ENCODE measurements at regions not wholly inside any gene's neighbourhood (a gene's known extent, or its start where the extent isn't known, plus 50 kb on each side); places are given as distances from the start of the nearest gene placed in this dataset.

GRCh38 chr15:23750179-23750578 lies 63.1 kb upstream of the NDN start:
- Histone ChIP-seq H3K4me3 (ENCODE audit: low read depth, low read length) (no peak overlapping the region), H3K27me3 (ENCODE audit: control insufficient read depth, insufficient read depth, low read length) (no peaks in the 10 kb centered on the region), H3K27ac (ENCODE audit: low read depth, low read length) (no peak overlapping the region), H3K36me3 (ENCODE audit: control insufficient read depth, insufficient read depth, low read length) (no peaks in the 10 kb centered on the region), H3K4me1 (ENCODE audit: control insufficient read depth, insufficient read depth, low read length) (no peaks in the 10 kb centered on the region), H3K9me3 (ENCODE audit: control insufficient read depth, insufficient read depth, low read length) (peaks cover 1% of the 10 kb centered on the region)
- no peak for DNase-seq (ENCODE audit: low read depth in 4 of 6, low spot score in 6 of 6)
- 89% methylated on average over 1 of the region's 4 CpGs for WGBS (ENCODE audit: insufficient coverage)

GRCh38 chr15:23750776-23751175 lies 63.7 kb upstream of the NDN start:
- H3K27ac ChIP-seq (ENCODE audit: low read depth, low read length), result no peak overlapping the region
- WGBS (ENCODE audit: insufficient coverage), result no CpG with 5 or more reads among the region's 1 CpG
- DNase-seq (ENCODE audit: low read depth in 4 of 6, low spot score in 6 of 6), result no peak
- no peak overlapping the region for H3K4me3 ChIP-seq (ENCODE audit: low read depth, low read length)
- no peaks in the 10 kb centered on the region for H3K36me3 ChIP-seq (ENCODE audit: control insufficient read depth, insufficient read depth, low read length)
- H3K27me3 ChIP-seq (ENCODE audit: control insufficient read depth, insufficient read depth, low read length), result no peaks in the 10 kb centered on the region
- H3K9me3 ChIP-seq (ENCODE audit: control insufficient read depth, insufficient read depth, low read length), result peaks cover 1% of the 10 kb centered on the region
- no peaks in the 10 kb centered on the region for H3K4me1 ChIP-seq (ENCODE audit: control insufficient read depth, insufficient read depth, low read length)

- H3K27me3 ChIP-seq (ENCODE audit: control insufficient read depth, insufficient read depth, low read length), result no peaks in the 10 kb centered on the region
- H3K36me3 ChIP-seq (ENCODE audit: control insufficient read depth, insufficient read depth, low read length), result no peaks in the 10 kb centered on the region
- peaks cover 1% of the 10 kb centered on the region for H3K9me3 ChIP-seq (ENCODE audit: control insufficient read depth, insufficient read depth, low read length)
- H3K4me3 ChIP-seq (ENCODE audit: low read depth, low read length), result no peak overlapping the region
- no peak overlapping the region for H3K27ac ChIP-seq (ENCODE audit: low read depth, low read length)
- 83% methylated on average over 2 of the region's 2 CpGs for WGBS (ENCODE audit: insufficient coverage)
- no peak for DNase-seq (ENCODE audit: low read depth in 4 of 6, low spot score in 6 of 6)
- H3K4me1 ChIP-seq (ENCODE audit: control insufficient read depth, insufficient read depth, low read length), result no peaks in the 10 kb centered on the region
Measured at GRCh38 chr15:23753248-23753647, 66.1 kb upstream of the NDN start.

GRCh38 chr15:23758891-23759290 lies 71.8 kb upstream of the NDN start:
- DNase-seq (ENCODE audit: low read depth in 4 of 6, low spot score in 6 of 6), result no peak
- no peaks in the 10 kb centered on the region for H3K9me3 ChIP-seq (ENCODE audit: control insufficient read depth, insufficient read depth, low read length)
- no peak overlapping the region for H3K27ac ChIP-seq (ENCODE audit: low read depth, low read length)
- H3K4me3 ChIP-seq (ENCODE audit: low read depth, low read length), result no peak overlapping the region
- no peaks in the 10 kb centered on the region for H3K36me3 ChIP-seq (ENCODE audit: control insufficient read depth, insufficient read depth, low read length)
- H3K4me1 ChIP-seq (ENCODE audit: control insufficient read depth, insufficient read depth, low read length), result peaks cover 3% of the 10 kb centered on the region
- WGBS (ENCODE audit: insufficient coverage), result no CpG with 5 or more reads among the region's 7 CpGs
- H3K27me3 ChIP-seq (ENCODE audit: control insufficient read depth, insufficient read depth, low read length), result no peaks in the 10 kb centered on the region

- 26% methylated on average over 3 of the region's 4 CpGs for WGBS (ENCODE audit: insufficient coverage)
- H3K4me1 ChIP-seq (ENCODE audit: control insufficient read depth, insufficient read depth, low read length), result peaks cover 3% of the 10 kb centered on the region
- H3K9me3 ChIP-seq (ENCODE audit: control insufficient read depth, insufficient read depth, low read length), result no peaks in the 10 kb centered on the region
- H3K4me3 ChIP-seq (ENCODE audit: low read depth, low read length), result no peak overlapping the region
- H3K36me3 ChIP-seq (ENCODE audit: control insufficient read depth, insufficient read depth, low read length), result no peaks in the 10 kb centered on the region
- no peak overlapping the region for H3K27ac ChIP-seq (ENCODE audit: low read depth, low read length)
- DNase-seq (ENCODE audit: low read depth in 4 of 6, low spot score in 6 of 6), result peak in 2 of 6 donors; percentile 1 to 70
- no peaks in the 10 kb centered on the region for H3K27me3 ChIP-seq (ENCODE audit: control insufficient read depth, insufficient read depth, low read length)
Measured at GRCh38 chr15:23760024-23760423, 72.9 kb upstream of the NDN start.

- peak in 2 of 6 donors; percentile 5 to 72 for DNase-seq (ENCODE audit: low read depth in 4 of 6, low spot score in 6 of 6)
- no peaks in the 10 kb centered on the region for H3K36me3 ChIP-seq (ENCODE audit: control insufficient read depth, insufficient read depth, low read length)
- H3K4me1 ChIP-seq (ENCODE audit: control insufficient read depth, insufficient read depth, low read length), result peaks cover 3% of the 10 kb centered on the region
- H3K9me3 ChIP-seq (ENCODE audit: control insufficient read depth, insufficient read depth, low read length), result no peaks in the 10 kb centered on the region
- H3K27me3 ChIP-seq (ENCODE audit: control insufficient read depth, insufficient read depth, low read length), result no peaks in the 10 kb centered on the region
- H3K27ac ChIP-seq (ENCODE audit: low read depth, low read length), result no peak overlapping the region
- 49% methylated on average over 2 of the region's 6 CpGs for WGBS (ENCODE audit: insufficient coverage)
- no peak overlapping the region for H3K4me3 ChIP-seq (ENCODE audit: low read depth, low read length)
Measured at GRCh38 chr15:23761386-23761785, 74.3 kb upstream of the NDN start.

- Histone ChIP-seq H3K36me3 (ENCODE audit: control insufficient read depth, insufficient read depth, low read length) (no peaks in the 10 kb centered on the region), H3K9me3 (ENCODE audit: control insufficient read depth, insufficient read depth, low read length) (no peaks in the 10 kb centered on the region), H3K27me3 (ENCODE audit: control insufficient read depth, insufficient read depth, low read length) (no peaks in the 10 kb centered on the region), H3K4me3 (ENCODE audit: low read depth, low read length) (no peak overlapping the region), H3K4me1 (ENCODE audit: control insufficient read depth, insufficient read depth, low read length) (peaks cover 3% of the 10 kb centered on the region), H3K27ac (ENCODE audit: low read depth, low read length) (no peak overlapping the region)
- peak in 2 of 6 donors; percentile 16 to 93 for DNase-seq (ENCODE audit: low read depth in 4 of 6, low spot score in 6 of 6)
- WGBS (ENCODE audit: insufficient coverage), result 40% methylated on average over 8 of the region's 8 CpGs
Measured at GRCh38 chr15:23762026-23762425, 74.9 kb upstream of the NDN start.

- Histone ChIP-seq H3K9me3 (ENCODE audit: control insufficient read depth, insufficient read depth, low read length) (no peaks in the 10 kb centered on the region), H3K27ac (ENCODE audit: low read depth, low read length) (no peak overlapping the region), H3K4me3 (ENCODE audit: low read depth, low read length) (no peak overlapping the region), H3K36me3 (ENCODE audit: control insufficient read depth, insufficient read depth, low read length) (no peaks in the 10 kb centered on the region), H3K4me1 (ENCODE audit: control insufficient read depth, insufficient read depth, low read length) (peaks cover 3% of the 10 kb centered on the region), H3K27me3 (ENCODE audit: control insufficient read depth, insufficient read depth, low read length) (no peaks in the 10 kb centered on the region)
- 17% methylated on average over 1 of the region's 9 CpGs for WGBS (ENCODE audit: insufficient coverage)
- DNase-seq (ENCODE audit: low read depth in 4 of 6, low spot score in 6 of 6), result peak in 4 of 6 donors; percentile 45 to 96 (median 55)
Measured at GRCh38 chr15:23763021-23763420, 75.9 kb upstream of the NDN start.

- DNase-seq (ENCODE audit: low read depth in 4 of 6, low spot score in 6 of 6), result peak in 2 of 6 donors; percentile 9 to 81
- no peak overlapping the region for H3K4me3 ChIP-seq (ENCODE audit: low read depth, low read length)
- no peaks in the 10 kb centered on the region for H3K27me3 ChIP-seq (ENCODE audit: control insufficient read depth, insufficient read depth, low read length)
- peaks cover 3% of the 10 kb centered on the region for H3K4me1 ChIP-seq (ENCODE audit: control insufficient read depth, insufficient read depth, low read length)
- H3K36me3 ChIP-seq (ENCODE audit: control insufficient read depth, insufficient read depth, low read length), result no peaks in the 10 kb centered on the region
- no peaks in the 10 kb centered on the region for H3K9me3 ChIP-seq (ENCODE audit: control insufficient read depth, insufficient read depth, low read length)
- no peak overlapping the region for H3K27ac ChIP-seq (ENCODE audit: low read depth, low read length)
- WGBS (ENCODE audit: insufficient coverage), result 78% methylated on average over 2 of the region's 3 CpGs
Measured at GRCh38 chr15:23764306-23764705, 77.2 kb upstream of the NDN start.

- Histone ChIP-seq H3K9me3 (ENCODE audit: control insufficient read depth, insufficient read depth, low read length) (no peaks in the 10 kb centered on the region), H3K4me3 (ENCODE audit: low read depth, low read length) (no peak overlapping the region), H3K27ac (ENCODE audit: low read depth, low read length) (no peak overlapping the region), H3K36me3 (ENCODE audit: control insufficient read depth, insufficient read depth, low read length) (no peaks in the 10 kb centered on the region), H3K4me1 (ENCODE audit: control insufficient read depth, insufficient read depth, low read length) (peaks cover 3% of the 10 kb centered on the region), H3K27me3 (ENCODE audit: control insufficient read depth, insufficient read depth, low read length) (no peaks in the 10 kb centered on the region)
- 80% methylated on average over 1 of the region's 4 CpGs for WGBS (ENCODE audit: insufficient coverage)
- peak in 1 of 6 donors; percentile 1 for DNase-seq (ENCODE audit: low read depth in 4 of 6, low spot score in 6 of 6)
Measured at GRCh38 chr15:23764716-23765115, 77.6 kb upstream of the NDN start.

Data from spinal cord (tissue), 9 donors.